Aorta (tissue), 5 donors: ENCODE measurements at regions not wholly inside any gene's neighbourhood (a gene's known extent, or its start where the extent isn't known, plus 50 kb on each side); places are given as distances from the start of the nearest gene placed in this dataset.
"Not testable (repeated sequence)": the region's sequence is repeated elsewhere in the genome, so short reads cannot be mapped to it uniquely, and the experiment has no call there.

Experiments
- ATAC-seq: fragments of 200-7000 bp; cut with Tn5 transposase; one replicate; pipeline ENCODE4 v1.9.1; 2022; ENCODE audit warnings: moderate library complexity; ENCODE audit not compliant: low FRiP score
- DNase-seq, 2 donors: peaks; one replicate each; pipeline ENCODE4 v3.0.0-alpha.2; 2020
- H3K27ac ChIP-seq, 2 donors: one replicate each; pipeline ENCODE4 v1.5.1; 2013; ENCODE audit warnings: low read length in 2 of 2, mild to moderate bottlenecking in 2 of 2, moderate library complexity in 2 of 2, control low read depth in 1 of 2, inconsistent platforms in 1 of 2, low read depth in 1 of 2
- H3K27me3 ChIP-seq, 2 donors: one replicate each; pipeline ENCODE4 v1.6.1; 2013; ENCODE audit warnings: control low read depth in 1 of 2, low read length in 1 of 2, mild to moderate bottlenecking in 1 of 2, moderate library complexity in 1 of 2; ENCODE audit not compliant: insufficient read depth in 2 of 2, control insufficient read depth in 1 of 2
- H3K36me3 ChIP-seq, 2 donors: one replicate each; pipeline ENCODE4 v1.6.1; 2013; ENCODE audit warnings: control low read depth in 1 of 2, low read length in 1 of 2, mild to moderate bottlenecking in 1 of 2; ENCODE audit not compliant: insufficient read depth in 2 of 2, control insufficient read depth in 1 of 2
- H3K4me1 ChIP-seq, 2 donors: one replicate each; pipeline ENCODE4 v1.6.1; 2013; ENCODE audit warnings: low read length in 2 of 2, control low read depth in 1 of 2, mild to moderate bottlenecking in 1 of 2, moderate library complexity in 1 of 2; ENCODE audit not compliant: insufficient read depth in 2 of 2, control insufficient read depth in 1 of 2
- H3K4me3 ChIP-seq, 2 donors: one replicate each; pipeline ENCODE4 v1.5.1; 2013; ENCODE audit warnings: low read length in 2 of 2, control low read depth in 1 of 2, mild to moderate bottlenecking in 1 of 2
- H3K9me3 ChIP-seq: one replicate; pipeline ENCODE4 v1.6.1; 2013; ENCODE audit warnings: mild to moderate bottlenecking, low read length; ENCODE audit not compliant: control insufficient read depth
- WGBS, 2 donors: extraction: QIAGEN DNeasy Blood & Tissue Kit; methylation state at CpG; one replicate each; pipeline ENCODE4 v1.1.7; 2013; 5-methylcytosine and 5-hydroxymethylcytosine counted together
- intact Hi-C, 2 donors: fragments of 100-400 bp; cut with DNase I; formaldehyde crosslinking; loops; one replicate each; pipeline versions ENCODE4 v1.14.2 to v1.15.0; 2022
- donor health status: healthy with polysubstance abuse.
- donor health status: Bipolar disorder and iron deficiency.
- donor health status: DM: no; HTN: no; CAD: no.
- donor health status: DM: no; HTN: no; CAD: no.
- donor health status: DM: yes; HTN: yes; CAD: no.

DNA sequence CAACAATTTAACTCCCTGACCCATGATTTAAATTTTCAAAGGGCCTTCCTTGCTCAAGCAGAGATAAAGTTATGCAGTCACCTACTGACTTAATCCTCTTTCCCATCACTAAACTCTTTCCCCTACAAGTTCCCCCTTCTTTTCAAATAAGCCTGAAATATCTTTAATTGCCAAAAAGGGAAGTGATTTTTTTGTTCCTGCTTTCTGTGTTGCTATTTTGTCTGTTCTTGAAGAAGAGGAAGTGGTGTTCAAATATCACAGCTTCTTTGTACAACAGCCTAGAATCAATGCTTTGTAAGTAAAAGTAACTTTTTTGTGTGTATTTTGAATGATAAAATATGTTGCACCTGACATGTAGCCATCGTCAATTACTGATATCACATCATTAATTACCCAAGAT lies 595.9 kb downstream of the CENPC start:
- WGBS, 2 donors: 32 to 43% methylated on average over 1 of the region's 1 CpG
- H3K9me3 ChIP-seq: no peaks in the 10 kb centered on the region
- ATAC-seq: no peak
- H3K4me3 ChIP-seq: no peak overlapping the region
- H3K27ac ChIP-seq: no peak overlapping the region
- no peaks in the 10 kb centered on the region for H3K27me3 ChIP-seq
- no peaks in the 10 kb centered on the region for H3K36me3 ChIP-seq
- intact Hi-C loops: no loop called here
- no peaks in the 10 kb centered on the region for H3K4me1 ChIP-seq
- no peak for DNase-seq

- DNase-seq (no peak), ATAC-seq (no peak)
- Histone ChIP-seq H3K4me1 (no peaks in the 10 kb centered on the region), H3K9me3 (peaks cover 2% of the 10 kb centered on the region), H3K27me3 (no peaks in the 10 kb centered on the region), H3K27ac (no peak overlapping the region), H3K36me3 (no peaks in the 10 kb centered on the region), H3K4me3 (no peak overlapping the region)
- 81 to 85% methylated on average over 1 of the region's 1 CpG for WGBS, 2 donors
- intact Hi-C loops: no loop called here
These were observed 598.5 kb downstream of the CENPC start for GRCh38 chr4:66946761-66947160.

DNA sequence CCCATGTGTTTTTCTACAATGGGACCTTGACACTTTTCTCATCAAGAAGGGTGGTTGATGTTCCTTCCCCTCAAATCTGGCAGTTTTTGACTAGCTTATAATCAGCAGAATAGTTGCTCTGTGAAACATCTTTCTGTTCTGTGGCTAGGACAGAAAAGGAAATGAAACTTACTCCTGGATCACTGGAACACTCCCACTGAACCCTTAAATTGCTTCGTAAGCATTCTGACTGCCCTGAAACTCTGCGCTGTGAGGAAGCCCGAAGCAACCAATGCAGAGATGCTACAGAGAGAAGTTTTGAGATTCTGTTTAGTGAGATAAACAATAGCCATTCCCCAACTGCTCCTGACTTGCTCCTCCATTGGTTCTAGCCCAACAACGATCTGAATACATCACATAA lies 602.2 kb downstream of the CENPC start:
- intact Hi-C loops: no loop called here
- H3K4me3 ChIP-seq: no peak overlapping the region
- peaks cover 2% of the 10 kb centered on the region for H3K9me3 ChIP-seq
- no peak overlapping the region for H3K27ac ChIP-seq
- DNase-seq: no peak
- H3K27me3 ChIP-seq: no peaks in the 10 kb centered on the region
- no peaks in the 10 kb centered on the region for H3K36me3 ChIP-seq
- H3K4me1 ChIP-seq: no peaks in the 10 kb centered on the region
- peak; percentile 26 for ATAC-seq
- 78 to 84% methylated on average over 4 of the region's 4 CpGs for WGBS, 2 donors

DNA sequence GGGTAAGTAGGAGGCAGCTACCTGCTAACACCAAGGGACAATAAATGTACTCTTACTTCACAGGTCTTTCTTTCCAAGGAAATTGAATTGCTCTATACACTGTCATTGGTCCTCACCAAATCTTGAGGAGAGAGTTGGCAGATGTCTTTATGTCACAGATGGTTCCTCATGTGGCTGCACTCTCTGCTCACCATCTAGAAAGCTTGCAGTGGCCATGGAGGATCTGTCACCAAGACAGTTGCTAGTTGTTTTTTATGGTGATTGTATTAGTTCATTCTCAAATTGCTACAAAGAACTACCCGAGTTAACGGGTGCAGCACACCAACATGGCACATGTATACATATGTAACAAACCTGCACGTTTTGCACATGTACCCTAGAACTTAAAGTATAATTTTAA lies 613.3 kb downstream of the CENPC start:
- 88 to 91% methylated on average over 3 of the region's 3 CpGs for WGBS, 2 donors
- H3K27me3 ChIP-seq, H3K9me3 ChIP-seq, H3K27ac ChIP-seq, H3K36me3 ChIP-seq, H3K4me3 ChIP-seq, intact Hi-C loops, DNase-seq, ATAC-seq, H3K4me1 ChIP-seq: not testable (repeated sequence)

DNA sequence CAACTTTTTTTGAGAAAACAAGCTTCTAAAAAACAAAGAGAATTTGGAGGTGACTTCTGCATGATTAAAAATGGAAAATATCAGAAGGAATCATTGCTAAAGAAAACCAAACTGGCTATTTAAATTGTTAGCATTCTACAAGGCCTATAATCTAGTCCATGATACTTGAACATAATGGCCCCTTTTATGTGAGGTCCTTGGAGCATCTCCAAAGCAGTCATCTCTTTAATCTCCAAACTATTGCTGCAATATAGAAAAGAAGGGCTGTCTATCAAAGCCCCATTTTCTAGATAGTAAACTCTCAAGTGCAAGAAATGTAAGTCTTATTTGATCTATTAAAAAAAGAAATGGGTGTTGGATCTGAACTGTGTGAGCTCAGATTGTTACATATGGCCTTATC lies 615.1 kb downstream of the CENPC start:
- Histone ChIP-seq H3K4me1 (peaks cover 0 to 1% of the 10 kb centered on the region in 2 donors), H3K36me3 (no peaks in the 10 kb centered on the region), H3K27me3 (no peaks in the 10 kb centered on the region), H3K4me3 (no peak overlapping the region), H3K9me3 (no peaks in the 10 kb centered on the region), H3K27ac (no peak overlapping the region)
- intact Hi-C loops: no loop called here
- ATAC-seq: no peak
- no peak for DNase-seq

- DNase-seq (no peak), ATAC-seq (no peak)
- H3K4me1 ChIP-seq: peaks cover 0 to 1% of the 10 kb centered on the region in 2 donors
- no peak overlapping the region for H3K27ac ChIP-seq
- H3K4me3 ChIP-seq: no peak overlapping the region
- intact Hi-C loops: no loop called here
- no peaks in the 10 kb centered on the region for H3K27me3 ChIP-seq
- no peaks in the 10 kb centered on the region for H3K9me3 ChIP-seq
- no peaks in the 10 kb centered on the region for H3K36me3 ChIP-seq
- WGBS, 2 donors: 24 to 30% methylated on average over 1 of the region's 1 CpG
These were observed 615.6 kb downstream of the CENPC start for GRCh38 chr4:66929748-66930147.

GRCh38 chr4:66928881-66929280 lies 616.4 kb downstream of the CENPC start:
- not testable (repeated sequence) for ATAC-seq, H3K9me3 ChIP-seq

GRCh38 chr4:66927937-66928336 lies 617.4 kb downstream of the CENPC start:
- Histone ChIP-seq H3K4me1 (peaks cover 0 to 1% of the 10 kb centered on the region in 2 donors), H3K27me3 (no peaks in the 10 kb centered on the region), H3K36me3 (no peaks in the 10 kb centered on the region), H3K9me3 (no peaks in the 10 kb centered on the region), H3K4me3 (no peak overlapping the region), H3K27ac (no peak overlapping the region)
- WGBS, 2 donors: 44 to 53% methylated on average over 3 of the region's 3 CpGs
- intact Hi-C loops: no loop called here
- DNase-seq (no peak), ATAC-seq (no peak)

More at GRCh38 chr4:66928881-66929280, 616.4 kb downstream of the CENPC start:
- H3K36me3 ChIP-seq, DNase-seq, H3K4me3 ChIP-seq, intact Hi-C loops, H3K27ac ChIP-seq, H3K27me3 ChIP-seq, H3K4me1 ChIP-seq: not testable (repeated sequence)

DNA sequence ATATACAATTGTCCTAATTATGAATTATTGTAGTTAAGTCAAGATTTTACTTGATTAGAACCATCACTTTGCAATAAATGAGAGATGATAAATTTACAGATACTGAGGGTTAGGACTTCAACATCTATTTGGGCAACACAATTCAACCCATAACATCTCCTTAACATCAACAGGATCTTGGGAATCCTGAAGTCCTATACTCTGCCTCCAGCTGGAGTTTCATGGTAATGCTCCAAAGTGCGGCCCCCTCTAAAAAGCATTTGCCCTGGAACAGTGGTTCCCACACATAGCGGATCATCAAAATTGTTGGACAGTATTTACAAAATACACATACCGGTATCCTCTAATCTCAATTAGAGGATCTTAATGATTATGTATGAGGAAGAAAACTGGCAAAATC lies 618.6 kb downstream of the CENPC start:
- intact Hi-C loops: no loop called here
- ATAC-seq (no peak), DNase-seq (no peak)
- Histone ChIP-seq H3K4me3 (no peak overlapping the region), H3K9me3 (no peaks in the 10 kb centered on the region), H3K27me3 (no peaks in the 10 kb centered on the region), H3K36me3 (no peaks in the 10 kb centered on the region), H3K27ac (no peak overlapping the region), H3K4me1 (peaks cover 0 to 1% of the 10 kb centered on the region in 2 donors)
- 92 to 97% methylated on average over 3 of the region's 3 CpGs for WGBS, 2 donors
